HG03196 (cell line): ENCODE measurements at regions not wholly inside any gene's neighbourhood (a gene's known extent, or its start where the extent isn't known, plus 50 kb on each side); places are given as distances from the start of the nearest gene placed in this dataset.

Experiments
- ATAC-seq: cut with Tn5 transposase; IDR thresholded peaks from one replicate; pipeline ENCODE4 v1.9.1; 2021; ENCODE audit not compliant: unreplicated experiment

GRCh38 chr1:50295566-50295965 is 127.7 kb downstream of the DMRTA2 start:
- ATAC-seq, result no peak

GRCh38 chr1:50292276-50292675 is 131.0 kb downstream of the DMRTA2 start:
- ATAC-seq, result no peak

DNA sequence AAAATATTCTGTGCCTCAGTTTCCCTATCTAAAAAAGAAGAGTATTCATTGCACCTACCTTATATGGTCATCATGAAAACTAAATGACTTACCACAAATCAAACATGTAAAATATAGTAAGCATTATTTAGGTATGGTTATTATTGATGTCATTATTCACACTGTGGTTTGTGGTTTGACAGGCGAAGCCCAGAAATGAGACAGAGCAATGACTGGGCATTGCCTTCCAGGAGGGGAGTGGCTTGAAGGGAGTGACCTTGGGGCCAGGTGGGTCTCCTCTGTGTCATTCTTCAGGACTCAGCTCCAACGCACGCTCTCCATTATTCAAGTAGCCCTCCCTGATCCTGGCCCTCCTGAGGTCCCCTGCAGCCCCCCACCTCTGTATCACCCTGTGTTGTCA is 133.7 kb downstream of the DMRTA2 start:
- no peak for ATAC-seq

DNA sequence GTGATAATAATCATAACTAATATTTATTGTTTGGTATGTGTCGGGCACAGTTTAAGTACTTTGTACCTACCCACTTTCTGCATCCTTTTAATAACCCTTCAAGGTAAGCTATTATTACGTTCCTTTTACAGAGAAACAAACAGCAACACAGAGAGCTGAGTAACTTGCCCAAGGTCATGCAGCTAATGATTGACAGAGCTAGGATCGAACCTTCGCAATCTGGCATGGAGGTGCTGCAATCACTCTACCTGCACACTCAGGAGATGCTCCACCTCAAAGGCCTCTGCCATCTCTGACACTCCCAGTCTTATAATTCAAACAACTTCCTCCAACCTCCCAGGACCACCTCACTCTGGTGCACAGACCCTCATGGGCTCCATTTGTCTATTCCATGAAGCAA is 137.2 kb downstream of the DMRTA2 start:
- ATAC-seq, result no peak

GRCh38 chr1:50279622-50280330 is 143.5 kb downstream of the DMRTA2 start:
- ATAC-seq, result no peak

GRCh38 chr1:50278961-50279360 is 144.3 kb downstream of the DMRTA2 start:
- ATAC-seq, result no peak

DNA sequence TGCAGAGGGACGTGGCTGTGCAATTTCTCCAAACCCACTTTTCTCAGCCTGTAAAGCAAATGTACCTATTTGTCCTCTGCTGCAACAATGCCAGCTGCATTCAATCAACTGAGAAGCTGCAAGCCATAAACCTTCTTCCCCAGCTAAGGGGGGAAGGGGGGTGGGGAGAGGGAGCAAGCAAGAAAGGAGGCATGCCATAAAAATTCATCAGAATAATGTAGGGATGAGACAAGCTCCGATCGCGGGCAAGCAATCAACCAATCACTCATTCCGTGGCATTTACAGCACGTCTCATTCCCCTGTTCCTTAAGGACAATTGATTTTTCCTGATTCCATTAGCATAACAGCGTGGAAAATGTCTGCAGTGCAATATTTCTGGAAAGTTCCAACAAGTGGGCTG is 144.8 kb downstream of the DMRTA2 start:
- ATAC-seq, result no peak

GRCh38 chr1:50275566-50275965 is 147.7 kb downstream of the DMRTA2 start:
- no peak for ATAC-seq

- ATAC-seq, result no peak
These were observed 150.3 kb downstream of the DMRTA2 start for GRCh38 chr1:50272912-50273311.

GRCh38 chr1:50271968-50272578 is 151.2 kb downstream of the DMRTA2 start:
- no peak for ATAC-seq

- no peak for ATAC-seq
These were observed 151.9 kb downstream of the DMRTA2 start for GRCh38 chr1:50271337-50271736.

DNA sequence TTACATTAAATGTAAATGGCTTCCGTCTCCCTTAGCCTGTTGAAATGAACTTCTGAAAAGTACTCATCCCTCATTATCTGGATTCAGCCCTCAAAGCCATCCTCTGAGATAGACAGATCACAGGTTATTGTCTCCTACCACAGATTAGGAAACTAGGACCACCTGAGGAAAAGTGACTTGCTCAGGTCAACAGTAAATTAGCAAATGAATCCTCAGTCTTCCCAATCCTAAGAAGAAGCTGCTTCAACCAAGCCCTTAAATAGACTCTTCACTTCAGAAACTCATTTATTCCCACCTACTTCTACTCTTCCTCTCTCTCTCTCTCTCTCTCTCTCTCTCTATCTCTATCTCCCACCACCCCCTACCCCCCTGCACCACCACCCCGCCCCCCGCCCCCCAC is 152.3 kb downstream of the DMRTA2 start:
- no peak for ATAC-seq

GRCh38 chr1:50268049-50268448 is 155.2 kb downstream of the DMRTA2 start:
- ATAC-seq, result no peak

DNA sequence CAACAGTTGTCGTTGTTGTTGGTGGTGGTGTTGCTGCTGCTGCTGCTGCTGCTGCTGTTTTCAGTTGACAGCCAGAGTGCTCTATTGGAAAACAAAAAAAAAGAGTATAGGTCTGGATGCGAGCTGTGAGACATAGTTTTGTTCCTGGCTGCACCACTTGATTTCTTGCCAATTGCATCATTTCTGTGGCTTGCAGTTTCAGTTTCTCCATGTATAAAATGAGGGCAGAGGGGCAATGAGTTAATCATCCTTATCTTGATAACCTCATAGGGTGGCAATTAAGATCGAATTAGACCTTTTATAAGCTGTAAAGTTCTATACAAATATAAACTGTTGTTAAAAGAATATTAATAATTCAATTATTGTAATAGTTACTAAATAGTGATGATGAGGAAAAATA is 156.7 kb downstream of the DMRTA2 start:
- no peak for ATAC-seq

- ATAC-seq, result no peak
These were observed 157.1 kb downstream of the ELAVL4 start for GRCh38 chr1:50265790-50266314.

- no peak for ATAC-seq
These were observed 155.9 kb downstream of the ELAVL4 start for GRCh38 chr1:50264590-50264989.

GRCh38 chr1:50262436-50262835 is 153.7 kb downstream of the ELAVL4 start:
- ATAC-seq, result no peak

DNA sequence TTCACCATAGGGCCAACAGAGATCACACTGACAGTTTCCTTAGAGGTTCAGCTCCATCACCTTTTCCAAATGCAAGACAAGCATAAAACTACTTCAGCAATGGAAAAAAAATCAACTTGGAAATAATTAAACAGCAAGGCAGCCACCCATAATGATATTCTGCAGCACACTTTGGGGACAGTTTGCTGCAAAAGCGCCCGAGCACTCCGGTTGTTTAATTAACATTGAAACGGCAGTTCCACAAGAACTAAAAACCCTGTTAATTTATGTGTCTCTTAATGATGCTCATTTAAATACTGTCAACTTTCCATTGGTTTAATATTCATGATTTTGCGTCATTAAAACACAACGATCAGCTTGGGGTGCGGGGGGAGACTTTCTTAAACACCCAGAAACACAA is 153.2 kb downstream of the ELAVL4 start:
- ATAC-seq, result no peak

- ATAC-seq, result no peak
These were observed 149.4 kb downstream of the ELAVL4 start for GRCh38 chr1:50257940-50258685.

DNA sequence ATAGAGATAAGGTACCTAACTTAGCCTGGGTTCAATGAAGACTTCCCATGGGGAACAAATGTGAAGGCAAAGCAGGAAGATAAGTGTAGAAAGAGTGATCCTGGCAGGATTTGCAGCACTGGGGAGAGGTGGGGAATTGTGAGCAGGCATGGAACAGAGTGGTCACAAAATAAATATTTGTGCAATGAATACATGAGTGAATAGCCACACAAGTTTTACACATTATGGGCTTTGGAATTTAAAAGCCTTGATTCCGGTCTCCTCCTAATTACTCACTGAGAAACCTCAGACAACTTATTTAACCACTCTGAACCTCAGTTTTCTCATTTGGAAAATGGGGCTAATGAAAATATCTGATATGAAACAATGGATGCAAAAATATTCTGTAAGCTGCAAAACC is 148.3 kb downstream of the ELAVL4 start:
- ATAC-seq, result no peak
